GM12872 (cell line): ENCODE measurements at regions not wholly inside any gene's neighbourhood (a gene's known extent, or its start where the extent isn't known, plus 50 kb on each side); places are given as distances from the start of the nearest gene placed in this dataset.
A peak's percentile ranks its signal among the peaks of the same experiment; 100 is the strongest.

Experiments
- CTCF ChIP-seq: IDR thresholded peaks from 3 replicates; pipeline ENCODE4 v1.5.1; 2011; ENCODE audit warnings: low read depth, mild to moderate bottlenecking, low read length, moderate library complexity; ENCODE audit not compliant: insufficient read depth

DNA sequence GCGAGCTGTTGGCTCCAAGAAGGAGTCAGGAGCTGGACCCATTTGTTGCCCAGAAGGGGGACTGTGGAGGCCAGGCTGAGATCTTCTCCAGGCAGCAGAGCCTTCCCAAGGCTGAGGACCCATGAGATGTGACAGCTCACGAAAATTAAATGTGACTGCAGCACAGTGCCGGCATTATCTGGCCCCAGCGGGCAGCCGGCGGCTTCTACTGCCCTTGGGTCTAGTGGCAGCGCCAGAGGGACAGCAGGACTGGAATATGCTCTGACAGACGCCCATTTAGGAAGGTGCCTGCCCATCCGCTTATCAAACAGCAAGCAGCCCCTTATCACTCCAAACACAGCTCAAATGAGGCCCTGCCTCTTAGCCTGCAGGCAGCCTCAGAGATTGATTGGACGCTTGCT lies 122.9 kb upstream of the LYZL2 start:
- TF ChIP-seq CTCF = no peak

DNA sequence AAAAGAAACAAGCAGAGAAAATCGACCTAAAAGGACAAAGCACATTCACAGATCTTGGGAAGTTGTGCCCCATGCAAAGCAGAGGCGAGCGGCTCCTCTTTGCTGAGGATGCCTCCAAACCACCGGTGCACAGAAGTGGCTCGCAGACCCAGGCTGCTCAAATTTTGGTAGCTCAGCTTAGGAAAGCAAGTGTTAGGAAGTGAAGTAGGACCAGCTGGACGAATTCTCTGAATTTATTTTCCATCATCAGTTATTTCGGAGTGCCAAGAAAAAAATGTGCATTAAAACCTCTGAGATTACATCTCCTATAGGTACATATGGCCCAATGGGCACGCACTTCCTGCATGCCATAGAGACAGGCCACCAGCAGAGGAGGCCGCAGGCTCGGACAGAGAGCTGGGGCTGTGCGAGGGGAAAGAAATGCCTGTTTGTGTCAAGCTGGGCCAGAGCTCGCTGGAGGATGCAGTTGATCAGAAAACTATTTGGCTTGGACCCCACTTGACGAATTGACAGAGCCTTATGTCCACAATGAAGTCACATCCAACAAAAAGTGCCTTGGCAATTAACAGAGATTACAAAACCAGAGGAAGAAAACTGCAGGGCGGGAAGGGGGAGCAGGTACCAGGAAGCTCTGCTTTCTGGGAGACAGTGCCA lies 122.3 kb upstream of the LYZL2 start:
- peak; percentile 82 for TF ChIP-seq CTCF

- TF ChIP-seq CTCF = no peak
These were observed 121.6 kb upstream of the LYZL2 start for GRCh38 chr10:30750971-30751677.

GRCh38 chr10:30749385-30749784 lies 119.8 kb upstream of the LYZL2 start:
- TF ChIP-seq CTCF = no peak

GRCh38 chr10:30748152-30748973 lies 118.8 kb upstream of the LYZL2 start:
- no peak for TF ChIP-seq CTCF

GRCh38 chr10:30747633-30748032 lies 118.1 kb upstream of the LYZL2 start:
- no peak for TF ChIP-seq CTCF

GRCh38 chr10:30745953-30746352 lies 116.4 kb upstream of the LYZL2 start:
- no peak for TF ChIP-seq CTCF
